ENCODE measurements at regions not wholly inside any gene's neighbourhood (a gene's known extent, or its start where the extent isn't known, plus 50 kb on each side); places are given as distances from the start of the nearest gene placed in this dataset.

DNA sequence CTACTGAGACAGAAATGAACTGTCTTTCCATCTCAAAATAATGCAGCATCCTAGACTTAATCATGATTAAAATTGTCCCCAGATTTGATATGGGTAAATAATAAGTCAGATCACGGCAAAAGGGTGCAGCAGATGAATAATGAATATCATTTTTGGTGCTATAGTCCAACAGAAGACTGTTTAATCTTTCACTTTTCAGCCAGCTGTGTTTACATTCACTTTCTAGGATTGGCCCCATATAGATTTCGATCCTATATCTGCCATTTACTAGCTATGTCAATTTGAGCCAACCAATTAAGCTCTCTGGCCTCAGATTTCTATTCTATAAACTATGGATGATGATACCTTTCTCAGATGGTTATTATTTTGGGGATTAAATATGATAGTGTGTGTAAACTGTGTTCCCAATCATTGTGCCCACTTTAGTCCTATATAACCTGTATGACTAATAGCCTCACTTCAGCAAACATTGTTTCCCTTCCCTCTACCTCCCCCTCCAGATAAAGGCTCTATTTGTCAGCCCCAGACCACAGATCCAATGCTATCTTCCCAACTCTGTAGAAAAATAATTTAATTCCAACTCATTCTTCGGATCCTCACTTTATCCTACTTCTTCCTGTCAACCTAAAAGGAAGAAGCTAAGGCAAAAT, 53.6 kb upstream of the NT5E start:
- DNase-seq (ENCODE audit: low spot score): no peak

DNA sequence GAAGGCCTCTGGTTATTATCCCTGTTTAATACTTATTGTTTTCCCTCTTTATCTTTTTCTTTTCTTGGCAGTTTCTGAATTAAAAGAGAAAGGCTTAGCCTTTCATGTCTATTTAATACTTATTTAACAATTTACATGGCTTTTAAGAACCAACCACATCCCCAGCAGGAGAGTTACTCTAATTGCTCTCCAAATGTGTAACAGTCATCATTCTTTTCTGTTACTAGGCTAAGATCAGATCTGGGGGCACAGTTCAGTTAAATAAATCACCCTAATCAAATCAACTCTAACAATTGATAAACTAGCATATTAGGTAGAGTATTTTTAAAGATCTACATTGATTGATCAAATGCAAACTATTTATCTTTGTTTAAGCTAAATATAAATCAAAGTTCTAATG, 54.1 kb upstream of the NT5E start:
- DNase-seq (ENCODE audit: low spot score): no peak

DNA sequence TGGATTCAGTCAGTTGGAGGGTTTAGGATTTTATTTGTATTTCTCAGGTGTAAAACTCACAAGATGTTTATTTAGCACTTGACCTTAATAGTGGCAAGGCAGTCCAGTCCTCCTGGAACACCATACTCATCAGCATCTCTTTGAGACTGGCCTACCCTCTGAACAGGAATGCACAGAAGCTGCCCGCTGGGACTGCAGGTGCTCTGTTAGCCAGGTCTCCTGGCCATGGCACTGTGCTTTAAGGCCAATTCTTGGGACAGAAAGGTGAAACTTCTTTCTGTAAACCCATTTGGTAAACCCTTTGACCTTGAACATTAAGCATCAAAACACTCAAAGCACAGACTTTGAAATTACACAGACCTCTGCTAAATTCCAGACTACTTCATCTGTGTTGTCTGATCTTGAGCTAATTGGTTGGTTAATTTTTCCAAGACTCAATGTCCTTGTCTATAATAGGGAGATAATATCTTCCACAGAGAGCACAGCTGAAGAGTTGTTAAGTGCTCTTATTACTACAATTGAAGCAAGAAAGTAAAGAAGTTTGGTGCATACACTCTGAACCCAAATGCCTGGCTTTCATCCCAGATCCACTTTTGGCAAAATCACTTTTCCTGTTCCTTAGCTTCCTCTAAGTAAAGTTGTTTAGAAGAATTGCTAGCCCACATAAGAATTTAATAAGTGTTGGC, 54.9 kb upstream of the NT5E start:
- DNase-seq (ENCODE audit: low spot score): no peak

DNA sequence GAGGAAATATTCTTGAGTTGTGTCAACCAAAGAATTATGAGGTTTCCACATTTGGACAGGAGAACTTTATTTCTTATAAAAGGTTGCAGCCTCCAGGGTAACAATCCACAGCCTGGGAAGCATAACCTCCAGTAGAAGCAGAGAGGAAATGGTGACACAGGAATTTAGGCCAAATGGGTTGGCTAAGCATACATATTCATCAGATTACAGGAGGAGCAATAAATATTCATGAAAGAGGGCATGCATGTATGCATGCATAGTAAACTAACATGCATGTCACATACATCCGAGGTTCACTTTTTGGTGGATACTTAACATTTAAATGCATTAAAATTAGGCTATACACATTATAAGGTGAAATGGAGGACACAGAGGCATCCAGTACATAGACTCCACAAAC, 55.7 kb upstream of the NT5E start:
- DNase-seq (ENCODE audit: low spot score): no peak

DNA sequence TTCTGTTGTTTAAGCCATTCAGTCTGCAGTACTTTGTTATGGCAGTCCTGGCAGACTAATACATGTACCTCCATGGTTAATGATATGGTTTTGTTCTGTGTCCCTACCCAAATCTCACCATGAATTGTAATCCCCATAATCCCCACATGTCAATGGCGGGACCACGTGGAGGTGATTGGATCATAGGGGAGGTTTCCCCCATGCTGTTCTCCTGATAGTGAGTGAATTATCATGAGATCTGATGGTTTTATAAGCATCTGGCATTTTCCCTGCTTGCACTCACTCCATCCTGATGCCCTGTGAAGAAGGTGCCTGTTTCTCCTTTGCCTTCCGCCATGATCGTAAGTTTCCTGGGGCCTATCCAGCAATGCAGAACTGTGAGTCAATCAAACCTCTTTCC, 57.5 kb upstream of the NT5E start:
- no peak for DNase-seq (ENCODE audit: low spot score)

DNA sequence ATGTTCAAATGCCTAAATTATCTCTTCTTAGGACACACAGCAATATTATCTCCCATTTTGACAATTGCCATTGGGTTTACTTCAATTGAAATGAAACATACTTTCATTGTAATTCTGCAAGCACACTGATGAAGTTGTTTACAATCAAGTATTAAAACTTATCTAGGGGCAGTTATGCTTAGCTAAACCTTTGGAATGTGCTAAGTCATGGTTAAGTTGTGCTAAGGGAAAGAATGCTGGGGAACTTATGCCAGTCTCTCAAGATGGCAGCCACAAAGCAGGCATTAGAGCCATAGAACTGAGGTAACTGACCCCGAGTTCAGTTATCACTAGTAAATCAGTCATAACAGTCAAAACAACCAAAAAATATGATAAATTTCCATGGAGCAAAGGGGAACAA, 59.1 kb upstream of the NT5E start:
- no peak for DNase-seq (ENCODE audit: low spot score)

DNA sequence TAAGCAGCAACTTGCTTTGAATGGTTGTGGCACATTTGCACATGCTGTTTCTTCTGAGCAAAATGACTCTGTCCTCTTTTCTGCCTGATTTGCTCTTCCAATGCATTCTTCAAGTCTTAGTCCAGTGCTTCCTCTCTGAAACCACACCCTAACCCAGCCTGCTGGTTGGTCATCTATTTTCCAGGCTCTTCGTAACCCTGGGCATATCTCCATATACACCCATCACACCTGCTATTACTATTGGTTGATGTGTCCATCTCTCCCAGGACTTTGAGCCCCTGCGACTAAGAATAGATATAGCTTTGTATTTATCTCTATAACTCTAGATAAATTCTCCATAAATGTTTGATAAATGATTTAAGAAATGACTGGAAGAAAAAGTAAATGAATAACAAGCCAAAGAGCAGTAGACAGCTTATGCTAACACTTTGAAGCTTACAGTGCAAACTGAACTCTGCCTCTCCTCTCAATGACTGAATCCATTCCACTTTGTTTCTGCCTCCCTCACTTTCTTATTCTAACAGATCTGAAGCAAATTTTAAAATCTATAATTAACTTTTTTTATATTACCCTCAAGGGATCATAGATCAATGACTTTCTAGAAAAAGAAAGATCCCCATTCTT, 59.7 kb upstream of the NT5E start:
- no peak for DNase-seq (ENCODE audit: low spot score)

DNA sequence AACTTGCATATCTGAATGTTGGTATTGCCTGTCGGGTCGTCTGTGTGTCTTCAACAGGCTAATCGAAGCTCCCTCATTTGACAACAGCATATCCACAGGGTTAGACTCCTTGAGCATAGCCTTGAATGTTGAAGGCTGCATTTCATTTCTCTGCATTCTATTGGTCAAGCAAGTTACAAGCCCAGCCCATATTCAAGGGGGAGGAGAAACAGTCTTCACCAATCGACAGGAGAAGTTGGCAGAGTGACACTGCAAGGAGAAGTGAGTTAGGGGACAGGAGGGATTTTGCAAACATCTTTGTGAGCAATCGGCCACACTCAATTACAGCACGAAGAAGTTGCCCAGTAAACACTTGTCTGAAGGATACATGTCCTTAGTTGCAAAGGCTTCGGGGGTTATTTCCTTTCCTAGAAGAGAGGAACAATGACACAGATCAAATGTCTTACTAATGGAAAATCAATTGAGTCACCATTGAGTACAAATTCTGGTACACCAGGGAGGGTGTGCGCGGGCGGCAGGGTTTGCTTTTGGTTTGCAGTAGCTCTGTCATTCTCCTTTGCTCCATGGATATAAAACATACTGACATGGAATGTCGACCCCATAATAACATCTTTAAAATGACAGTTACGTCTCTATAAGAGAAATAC, 60.6 kb upstream of the NT5E start:
- no peak for DNase-seq (ENCODE audit: low spot score)

DNA sequence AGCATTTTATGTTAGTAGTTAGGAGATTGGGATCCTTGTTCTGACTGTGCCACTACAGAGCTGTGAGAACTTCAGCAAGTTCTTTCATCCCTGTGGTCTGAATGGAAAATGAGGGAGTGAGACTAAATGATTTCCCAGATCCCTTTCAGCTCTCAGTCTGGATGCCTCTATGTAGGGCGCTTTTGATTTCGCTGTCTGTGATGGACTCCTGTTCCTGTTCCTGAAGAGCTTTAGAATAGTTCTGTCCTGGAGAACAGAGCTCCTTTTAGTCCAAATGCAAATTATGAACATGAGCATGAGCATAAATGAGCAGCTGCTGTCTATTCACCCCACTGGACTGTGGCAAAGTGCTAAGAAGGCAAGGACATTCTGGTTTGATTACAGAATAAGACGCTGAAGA, 61.4 kb upstream of the NT5E start:
- no peak for DNase-seq (ENCODE audit: low spot score)

DNA sequence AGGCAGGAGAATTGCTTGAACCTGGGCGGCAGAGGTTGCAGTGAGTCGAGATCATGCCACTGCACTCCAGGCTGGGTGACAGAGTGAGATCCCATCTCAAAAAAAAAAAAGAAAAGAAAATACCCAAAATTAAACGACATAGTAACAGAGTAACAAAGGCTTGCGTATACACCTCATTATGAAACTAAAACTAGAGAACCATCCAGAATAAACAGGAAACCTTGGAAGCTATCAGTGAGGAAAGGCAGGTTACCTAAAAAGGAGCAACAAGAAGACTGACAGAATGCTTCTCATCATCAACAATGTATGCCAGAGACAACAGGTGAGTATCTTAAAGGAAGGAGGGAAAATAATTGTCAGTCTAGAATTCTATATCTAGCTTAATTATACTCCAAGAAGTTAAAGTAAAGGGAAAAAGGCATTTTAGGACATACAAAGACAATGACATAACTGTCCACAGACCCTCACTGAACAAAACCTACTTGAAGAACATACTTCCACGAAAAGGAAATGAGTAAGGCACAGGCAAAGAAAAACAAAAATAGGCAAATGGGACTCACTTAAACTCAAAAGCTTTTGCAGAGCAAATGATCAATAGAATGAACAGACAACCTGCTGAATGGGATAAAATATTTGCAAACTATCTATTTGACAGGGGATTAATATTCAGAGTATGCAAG, 64.1 kb upstream of the NT5E start:
- no peak for DNase-seq (ENCODE audit: low spot score)

DNA sequence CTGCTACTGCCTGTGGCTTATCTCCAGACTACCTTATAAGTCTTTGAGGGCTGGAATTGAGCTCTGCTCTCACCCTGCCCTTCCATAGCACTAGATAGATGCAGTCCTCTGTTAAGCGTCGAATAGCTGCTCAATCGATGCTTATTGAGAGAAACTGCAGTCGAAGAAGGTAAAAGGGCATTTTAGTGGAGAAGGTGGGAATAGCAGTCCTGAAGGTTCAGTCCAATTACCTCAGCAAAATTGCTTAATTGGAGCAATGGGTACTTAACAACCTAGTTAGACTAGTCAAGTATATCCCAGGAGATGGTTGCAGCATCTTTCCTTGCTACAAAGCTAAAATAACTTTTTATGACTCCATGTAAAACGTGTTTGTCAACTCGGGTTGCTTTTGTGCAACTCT, 66.8 kb upstream of the NT5E start:
- no peak for DNase-seq (ENCODE audit: low spot score)

DNA sequence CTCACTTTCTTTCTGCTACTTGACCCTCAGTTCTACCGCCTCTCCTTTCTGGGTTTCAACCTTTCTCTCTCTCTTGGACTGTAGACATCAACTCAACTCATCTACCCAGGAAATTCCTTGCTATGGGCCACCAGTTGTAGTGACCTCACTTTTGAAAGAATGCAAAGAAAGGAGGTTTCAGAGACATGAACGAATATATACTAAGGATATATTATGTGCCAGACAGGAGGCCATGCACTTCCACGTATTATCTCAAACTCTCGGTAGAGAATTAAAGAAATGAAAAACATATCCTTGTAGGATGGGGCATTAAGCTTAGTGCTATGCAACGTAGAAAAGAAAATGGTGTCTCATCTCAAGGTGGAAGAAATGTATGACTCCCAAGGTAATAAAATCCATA, 67.3 kb upstream of the NT5E start:
- no peak for DNase-seq (ENCODE audit: low spot score)

DNA sequence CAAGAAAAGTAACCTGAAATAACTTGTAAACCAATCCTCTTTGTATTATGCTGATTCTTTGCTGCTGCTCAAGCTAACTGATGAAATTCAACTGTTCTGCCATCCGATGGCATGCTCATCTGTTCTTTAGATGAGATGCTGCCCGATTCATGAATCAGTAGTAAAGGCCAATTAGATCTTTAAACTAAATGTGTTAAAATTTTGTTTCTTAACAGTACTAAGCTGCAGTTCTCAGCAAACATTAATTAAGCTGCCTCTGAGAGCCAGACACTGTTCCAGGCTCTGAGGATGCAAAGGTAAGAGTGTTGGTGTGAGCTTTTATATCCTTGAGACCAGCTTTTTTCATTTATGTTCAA, 77.0 kb upstream of the NT5E start:
- no peak for DNase-seq (ENCODE audit: low spot score)

DNA sequence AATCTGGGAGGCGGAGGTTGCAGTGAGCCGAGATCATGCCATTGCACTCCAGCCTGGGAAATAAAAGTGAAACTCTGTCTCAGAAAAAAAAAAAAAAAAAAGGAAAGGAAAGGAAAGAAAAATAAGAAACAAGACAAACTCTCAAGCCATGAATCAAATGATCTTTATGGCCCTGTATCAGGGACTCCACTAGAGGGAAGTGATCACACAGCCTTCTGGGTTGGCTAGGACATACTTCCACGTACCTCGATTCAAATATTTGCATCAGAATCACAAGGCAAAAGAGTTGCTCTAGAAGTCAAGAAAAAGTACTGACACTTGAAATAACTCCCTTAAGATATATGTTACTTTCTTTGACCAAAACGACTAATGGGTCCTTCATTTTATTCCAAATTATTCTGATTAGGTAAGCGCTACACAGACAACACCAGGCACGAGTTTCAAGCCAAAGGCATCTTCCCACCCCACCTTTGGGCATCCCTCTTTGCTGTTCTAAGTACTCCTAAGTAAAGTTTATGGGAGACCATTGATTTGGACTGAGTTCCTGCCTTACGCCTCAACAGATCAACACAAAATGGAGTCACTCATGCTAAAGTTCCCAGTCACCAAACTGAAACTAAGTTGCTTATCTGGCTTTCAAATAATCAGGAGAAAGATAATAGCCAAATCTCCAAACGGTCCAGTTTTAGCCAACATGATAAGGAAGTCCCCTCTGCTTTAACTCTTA, 77.5 kb upstream of the NT5E start:
- no peak for DNase-seq (ENCODE audit: low spot score)

DNA sequence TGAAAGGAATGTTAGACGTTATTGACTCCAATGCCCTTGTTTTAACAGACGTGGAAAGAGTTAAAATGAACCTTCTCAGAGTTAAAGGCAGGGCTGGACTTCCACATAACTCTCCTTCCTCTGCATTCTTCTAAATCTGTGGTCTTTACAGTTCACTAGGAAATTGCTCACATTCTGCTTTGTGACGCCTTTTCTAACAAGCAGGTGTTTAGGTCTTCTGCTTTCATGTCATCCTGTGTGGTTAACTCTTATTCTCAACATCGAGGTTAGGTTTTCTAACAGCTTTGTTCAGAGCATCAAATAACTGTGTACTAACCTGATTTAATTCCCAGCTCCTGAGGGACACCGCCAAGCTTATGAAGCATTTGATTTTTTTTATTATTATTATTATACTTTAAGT, 81.3 kb upstream of the NT5E start:
- DNase-seq (ENCODE audit: low spot score): no peak

DNA sequence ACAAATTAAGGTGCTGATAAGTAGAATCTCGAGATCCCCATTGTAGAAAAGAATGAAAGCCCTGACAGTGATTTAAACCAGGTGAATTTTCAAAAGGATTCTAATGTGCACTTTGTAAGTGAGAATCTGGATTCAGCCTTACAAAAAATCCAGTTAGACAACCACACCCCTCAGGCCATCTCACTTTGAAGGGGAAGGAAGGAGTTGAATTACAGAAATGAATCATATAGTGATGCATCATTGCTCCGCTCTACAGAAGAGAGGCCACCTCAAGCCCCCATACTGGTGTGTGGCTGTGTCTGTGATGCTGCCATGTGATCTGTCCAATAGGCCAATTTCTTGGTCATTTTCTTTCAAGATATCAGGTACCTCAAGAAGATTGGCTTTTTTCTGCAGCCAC, 85.5 kb upstream of the NT5E start:
- no peak for DNase-seq (ENCODE audit: low spot score)

DNA sequence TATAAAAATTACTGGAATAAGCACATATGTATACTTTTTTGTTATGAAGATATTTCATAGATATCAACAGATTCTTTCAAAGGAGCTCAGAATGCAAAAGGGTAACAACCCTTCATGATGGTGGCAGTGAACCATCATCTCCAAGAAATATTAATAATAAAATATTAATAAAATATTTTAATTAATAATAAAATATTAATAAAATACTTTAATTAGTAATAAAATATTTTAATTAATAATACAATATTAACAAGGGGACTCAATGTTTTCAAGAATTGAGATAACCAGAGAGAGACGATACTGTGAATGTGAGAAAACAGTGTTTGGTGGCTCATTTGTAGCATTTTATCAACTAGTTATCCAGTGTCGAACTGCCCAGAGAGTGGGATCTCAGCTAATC, 86.0 kb upstream of the NT5E start:
- DNase-seq (ENCODE audit: low spot score): no peak

DNA sequence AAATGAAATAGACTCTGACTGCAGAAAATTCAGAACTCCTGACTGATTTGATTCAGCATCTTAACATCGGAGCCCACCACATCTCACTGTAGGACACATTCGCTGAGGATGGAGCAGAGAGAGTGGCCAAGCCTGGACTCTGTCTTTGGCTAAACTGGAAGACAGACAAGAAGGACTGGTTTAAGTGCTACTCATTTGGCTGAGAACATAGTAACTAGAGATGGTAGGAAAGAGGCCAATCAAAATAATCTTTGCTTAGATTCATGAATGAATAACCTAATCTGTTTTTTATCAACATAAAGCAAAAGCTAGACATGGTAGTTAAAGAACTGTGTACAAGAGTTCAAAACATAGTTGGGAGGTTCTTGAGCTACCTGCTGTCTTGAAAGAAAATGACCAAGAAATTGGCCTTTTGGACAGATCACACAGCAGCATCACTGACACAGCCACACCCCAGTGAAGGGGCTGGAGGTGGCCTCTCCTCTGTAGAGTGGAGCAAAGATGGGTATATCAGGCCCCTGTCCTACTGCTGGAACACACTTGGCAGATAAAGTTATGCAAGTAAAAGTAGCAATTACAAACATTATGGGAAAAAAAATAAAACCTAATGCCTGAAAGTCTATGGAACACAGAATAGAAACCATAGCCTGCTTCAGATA, 87.1 kb upstream of the NT5E start:
- no peak for DNase-seq (ENCODE audit: low spot score)

DNA sequence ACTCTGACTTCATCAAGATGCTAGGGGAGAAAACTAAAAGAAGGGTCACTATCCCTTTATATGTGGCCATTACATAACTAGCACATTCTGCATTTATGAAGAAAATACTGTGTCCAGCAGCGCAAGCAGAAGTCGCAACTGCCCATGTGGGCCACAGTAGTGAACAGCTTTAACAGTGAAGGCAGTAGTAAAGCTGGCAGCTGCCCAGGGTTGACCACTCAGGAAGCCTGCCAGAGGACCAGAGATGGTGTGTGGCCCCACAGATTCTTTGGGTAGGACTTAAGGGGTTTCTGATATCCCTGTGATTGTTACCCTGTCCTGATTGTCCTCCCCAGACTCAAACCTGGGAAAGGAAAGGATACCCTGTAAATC, 88.3 kb upstream of the NT5E start:
- DNase-seq (ENCODE audit: low spot score): no peak

DNA sequence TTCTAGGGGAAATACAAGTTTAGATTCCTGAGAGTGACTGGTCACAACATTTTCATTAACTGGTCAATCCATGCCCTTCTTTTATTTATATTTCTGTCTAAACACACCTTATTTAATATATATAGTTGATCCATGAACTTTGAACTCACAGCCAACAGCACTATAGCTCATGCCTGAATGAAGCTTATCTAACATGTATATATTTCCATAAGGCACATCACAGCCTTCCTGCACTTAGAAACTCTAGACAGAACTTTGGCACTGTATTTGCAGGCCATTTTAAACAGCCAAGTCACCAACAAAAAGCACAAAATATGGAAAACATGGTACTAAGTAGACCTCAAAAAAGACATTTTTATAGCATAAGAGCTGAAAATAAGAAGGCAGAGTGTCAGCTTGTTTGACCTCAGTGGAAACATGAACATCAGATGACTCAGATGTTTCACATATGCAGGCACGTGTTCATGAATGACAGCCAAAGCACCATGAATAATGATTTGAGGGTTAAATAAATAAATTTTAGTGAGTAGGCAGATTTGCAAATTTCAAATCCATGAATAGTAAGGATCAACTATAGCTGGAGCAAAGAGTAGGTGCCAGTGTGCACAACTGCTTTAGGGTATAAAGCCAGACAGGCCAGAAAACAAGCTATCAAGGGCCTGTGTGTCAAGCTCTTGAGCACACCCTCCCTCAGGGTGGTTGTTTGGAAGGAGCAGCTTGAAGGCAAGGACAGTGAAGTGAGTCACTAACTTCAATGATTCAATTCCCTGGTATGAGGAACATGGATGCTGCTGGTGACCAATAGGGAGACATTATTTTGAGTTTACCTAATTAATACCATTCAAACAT, 88.9 kb upstream of the NT5E start:
- DNase-seq (ENCODE audit: low spot score): no peak

DNA sequence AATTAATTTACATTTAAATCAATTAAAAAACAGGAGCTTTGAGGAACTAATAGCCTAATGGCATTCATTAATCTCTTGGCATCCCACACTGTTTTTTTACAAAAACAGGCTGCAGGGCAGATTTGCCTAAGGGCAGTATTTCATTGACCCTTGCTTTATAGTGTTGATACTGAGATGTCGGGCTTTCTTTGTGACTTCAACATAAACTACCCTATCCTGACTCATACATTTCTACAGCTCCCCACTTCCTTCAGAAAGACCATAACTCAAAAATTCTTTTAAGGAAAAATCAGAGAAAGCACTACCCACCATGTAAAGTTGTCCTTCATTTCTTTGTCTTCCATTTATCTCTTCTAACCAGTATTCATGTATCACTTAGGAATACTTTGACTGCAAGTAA, 92.2 kb upstream of the NT5E start:
- DNase-seq (ENCODE audit: low spot score): no peak

Measured in CD4-positive, alpha-beta T cell treated with Interleukin-6 at 100 ng/mL for 8 hours (primary cell).